ENCODE measurements at regions not wholly inside any gene's neighbourhood (a gene's known extent, or its start where the extent isn't known, plus 50 kb on each side); places are given as distances from the start of the nearest gene placed in this dataset.

DNA sequence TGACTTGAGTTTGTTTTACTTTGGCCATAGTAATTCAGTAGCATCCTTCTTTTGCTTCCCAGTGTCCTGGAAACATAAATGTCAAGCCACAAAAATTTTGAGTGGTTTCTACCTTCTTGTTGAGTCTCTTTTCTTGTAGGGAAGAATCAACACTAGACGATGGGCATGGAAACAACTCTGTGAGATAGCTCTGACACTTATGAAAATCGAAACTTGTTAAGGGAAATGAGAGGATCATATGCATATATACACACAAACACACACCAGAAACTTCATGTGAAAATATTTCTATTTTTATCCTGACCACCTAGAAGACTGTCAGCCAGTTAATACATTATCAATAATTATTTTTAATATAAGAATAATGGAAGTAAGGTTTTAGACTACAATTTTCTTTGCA is 1247.3 kb upstream of the FLRT2 start:
- POLR2A ChIA-PET: no interaction called here
- Histone ChIP-seq H3K9me3 (ENCODE audit: control insufficient read depth, insufficient read depth, low read depth, low read length) (no peaks in the 10 kb centered on the region), H3K36me3 (ENCODE audit: control insufficient read depth in 2 of 2, insufficient read depth in 1 of 2, low read length in 2 of 2) (no peaks in the 10 kb centered on the region), H3K4me3 (ENCODE audit: low read depth, low read length) (no peak overlapping the region), H3K27ac (ENCODE audit: extremely low read depth, low read depth, low read length) (no peak overlapping the region), H3K4me1 (ENCODE audit: control insufficient read depth, insufficient read depth, low read length) (no peaks in the 10 kb centered on the region)
- TF ChIP-seq, protein P1, sequence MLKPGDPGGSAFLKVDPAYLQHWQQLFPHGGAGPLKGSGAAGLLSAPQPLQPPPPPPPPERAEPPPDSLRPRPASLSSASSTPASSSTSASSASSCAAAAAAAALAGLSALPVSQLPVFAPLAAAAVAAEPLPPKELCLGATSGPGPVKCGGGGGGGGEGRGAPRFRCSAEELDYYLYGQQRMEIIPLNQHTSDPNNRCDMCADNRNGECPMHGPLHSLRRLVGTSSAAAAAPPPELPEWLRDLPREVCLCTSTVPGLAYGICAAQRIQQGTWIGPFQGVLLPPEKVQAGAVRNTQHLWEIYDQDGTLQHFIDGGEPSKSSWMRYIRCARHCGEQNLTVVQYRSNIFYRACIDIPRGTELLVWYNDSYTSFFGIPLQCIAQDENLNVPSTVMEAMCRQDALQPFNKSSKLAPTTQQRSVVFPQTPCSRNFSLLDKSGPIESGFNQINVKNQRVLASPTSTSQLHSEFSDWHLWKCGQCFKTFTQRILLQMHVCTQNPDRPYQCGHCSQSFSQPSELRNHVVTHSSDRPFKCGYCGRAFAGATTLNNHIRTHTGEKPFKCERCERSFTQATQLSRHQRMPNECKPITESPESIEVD (tag by site-specific recombination; IDR thresholded peaks at IDR 0.05): no peak
- TF ChIP-seq MYNN (tag by site-specific recombination; IDR thresholded peaks at IDR 0.05; ENCODE audit: borderline replicate concordance): no peak
- TF ChIP-seq, protein P2, sequence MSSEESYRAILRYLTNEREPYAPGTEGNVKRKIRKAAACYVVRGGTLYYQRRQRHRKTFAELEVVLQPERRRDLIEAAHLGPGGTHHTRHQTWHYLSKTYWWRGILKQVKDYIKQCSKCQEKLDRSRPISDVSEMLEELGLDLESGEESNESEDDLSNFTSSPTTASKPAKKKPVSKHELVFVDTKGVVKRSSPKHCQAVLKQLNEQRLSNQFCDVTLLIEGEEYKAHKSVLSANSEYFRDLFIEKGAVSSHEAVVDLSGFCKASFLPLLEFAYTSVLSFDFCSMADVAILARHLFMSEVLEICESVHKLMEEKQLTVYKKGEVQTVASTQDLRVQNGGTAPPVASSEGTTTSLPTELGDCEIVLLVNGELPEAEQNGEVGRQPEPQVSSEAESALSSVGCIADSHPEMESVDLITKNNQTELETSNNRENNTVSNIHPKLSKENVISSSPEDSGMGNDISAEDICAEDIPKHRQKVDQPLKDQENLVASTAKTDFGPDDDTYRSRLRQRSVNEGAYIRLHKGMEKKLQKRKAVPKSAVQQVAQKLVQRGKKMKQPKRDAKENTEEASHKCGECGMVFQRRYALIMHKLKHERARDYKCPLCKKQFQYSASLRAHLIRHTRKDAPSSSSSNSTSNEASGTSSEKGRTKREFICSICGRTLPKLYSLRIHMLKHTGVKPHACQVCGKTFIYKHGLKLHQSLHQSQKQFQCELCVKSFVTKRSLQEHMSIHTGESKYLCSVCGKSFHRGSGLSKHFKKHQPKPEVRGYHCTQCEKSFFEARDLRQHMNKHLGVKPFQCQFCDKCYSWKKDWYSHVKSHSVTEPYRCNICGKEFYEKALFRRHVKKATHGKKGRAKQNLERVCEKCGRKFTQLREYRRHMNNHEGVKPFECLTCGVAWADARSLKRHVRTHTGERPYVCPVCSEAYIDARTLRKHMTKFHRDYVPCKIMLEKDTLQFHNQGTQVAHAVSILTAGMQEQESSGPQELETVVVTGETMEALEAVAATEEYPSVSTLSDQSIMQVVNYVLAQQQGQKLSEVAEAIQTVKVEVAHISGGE (tag by site-specific recombination; conservative IDR thresholded peaks at IDR 0.05; ENCODE audit: low read depth): no peak
- TF ChIP-seq, protein P3, sequence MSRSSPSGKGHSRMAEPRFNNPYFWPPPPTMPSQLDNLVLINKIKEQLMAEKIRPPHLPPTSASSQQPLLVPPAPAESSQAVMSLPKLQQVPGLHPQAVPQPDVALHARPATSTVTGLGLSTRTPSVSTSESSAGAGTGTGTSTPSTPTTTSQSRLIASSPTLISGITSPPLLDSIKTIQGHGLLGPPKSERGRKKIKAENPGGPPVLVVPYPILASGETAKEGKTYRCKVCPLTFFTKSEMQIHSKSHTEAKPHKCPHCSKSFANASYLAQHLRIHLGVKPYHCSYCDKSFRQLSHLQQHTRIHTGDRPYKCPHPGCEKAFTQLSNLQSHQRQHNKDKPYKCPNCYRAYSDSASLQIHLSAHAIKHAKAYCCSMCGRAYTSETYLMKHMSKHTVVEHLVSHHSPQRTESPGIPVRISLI (tag by site-specific recombination; IDR thresholded peaks at IDR 0.05): no peak
- no peak for TF ChIP-seq ZNF114 (tag by site-specific recombination; IDR thresholded peaks at IDR 0.05)
- no peak for TF ChIP-seq ZFP3 (tag by site-specific recombination; IDR thresholded peaks at IDR 0.05; ENCODE audit: low read depth)
- no peak for TF ChIP-seq ZNF768 (tag by site-specific recombination; IDR thresholded peaks at IDR 0.05)
- TF ChIP-seq ZNF791 (tag by site-specific recombination; IDR thresholded peaks at IDR 0.05): no peak
- no peak for TF ChIP-seq ZNF843 (tag by site-specific recombination; IDR thresholded peaks at IDR 0.05)
- TF ChIP-seq, protein P4, sequence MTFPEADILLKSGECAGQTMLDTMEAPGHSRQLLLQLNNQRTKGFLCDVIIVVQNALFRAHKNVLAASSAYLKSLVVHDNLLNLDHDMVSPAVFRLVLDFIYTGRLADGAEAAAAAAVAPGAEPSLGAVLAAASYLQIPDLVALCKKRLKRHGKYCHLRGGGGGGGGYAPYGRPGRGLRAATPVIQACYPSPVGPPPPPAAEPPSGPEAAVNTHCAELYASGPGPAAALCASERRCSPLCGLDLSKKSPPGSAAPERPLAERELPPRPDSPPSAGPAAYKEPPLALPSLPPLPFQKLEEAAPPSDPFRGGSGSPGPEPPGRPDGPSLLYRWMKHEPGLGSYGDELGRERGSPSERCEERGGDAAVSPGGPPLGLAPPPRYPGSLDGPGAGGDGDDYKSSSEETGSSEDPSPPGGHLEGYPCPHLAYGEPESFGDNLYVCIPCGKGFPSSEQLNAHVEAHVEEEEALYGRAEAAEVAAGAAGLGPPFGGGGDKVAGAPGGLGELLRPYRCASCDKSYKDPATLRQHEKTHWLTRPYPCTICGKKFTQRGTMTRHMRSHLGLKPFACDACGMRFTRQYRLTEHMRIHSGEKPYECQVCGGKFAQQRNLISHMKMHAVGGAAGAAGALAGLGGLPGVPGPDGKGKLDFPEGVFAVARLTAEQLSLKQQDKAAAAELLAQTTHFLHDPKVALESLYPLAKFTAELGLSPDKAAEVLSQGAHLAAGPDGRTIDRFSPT (tag by site-specific recombination; IDR thresholded peaks at IDR 0.05): no peak
- CTCF ChIA-PET: no interaction called here

DNA sequence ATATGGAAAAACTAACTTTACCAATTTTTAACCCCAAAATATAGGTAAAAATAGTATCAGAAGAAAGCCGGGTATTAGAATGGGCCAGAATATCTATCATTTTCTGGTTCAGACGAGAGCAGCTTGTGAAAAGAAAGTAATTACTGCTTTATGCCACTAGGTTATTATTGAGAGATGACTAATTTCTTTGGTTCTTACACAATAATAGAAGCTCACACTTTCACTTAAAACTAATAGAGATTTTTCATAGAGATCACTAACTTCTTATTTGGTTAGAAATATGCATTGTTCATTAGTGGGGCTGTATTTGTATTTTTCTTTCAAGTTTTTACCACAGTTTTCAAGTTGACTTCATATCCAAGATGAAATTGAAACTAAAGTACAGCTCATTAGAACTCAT is 1241.2 kb upstream of the FLRT2 start:
- H3K4me1 ChIP-seq (ENCODE audit: control insufficient read depth, insufficient read depth, low read length): no peaks in the 10 kb centered on the region
- H3K9me3 ChIP-seq (ENCODE audit: control insufficient read depth, insufficient read depth, low read depth, low read length): no peaks in the 10 kb centered on the region
- TF ChIP-seq, protein P5, sequence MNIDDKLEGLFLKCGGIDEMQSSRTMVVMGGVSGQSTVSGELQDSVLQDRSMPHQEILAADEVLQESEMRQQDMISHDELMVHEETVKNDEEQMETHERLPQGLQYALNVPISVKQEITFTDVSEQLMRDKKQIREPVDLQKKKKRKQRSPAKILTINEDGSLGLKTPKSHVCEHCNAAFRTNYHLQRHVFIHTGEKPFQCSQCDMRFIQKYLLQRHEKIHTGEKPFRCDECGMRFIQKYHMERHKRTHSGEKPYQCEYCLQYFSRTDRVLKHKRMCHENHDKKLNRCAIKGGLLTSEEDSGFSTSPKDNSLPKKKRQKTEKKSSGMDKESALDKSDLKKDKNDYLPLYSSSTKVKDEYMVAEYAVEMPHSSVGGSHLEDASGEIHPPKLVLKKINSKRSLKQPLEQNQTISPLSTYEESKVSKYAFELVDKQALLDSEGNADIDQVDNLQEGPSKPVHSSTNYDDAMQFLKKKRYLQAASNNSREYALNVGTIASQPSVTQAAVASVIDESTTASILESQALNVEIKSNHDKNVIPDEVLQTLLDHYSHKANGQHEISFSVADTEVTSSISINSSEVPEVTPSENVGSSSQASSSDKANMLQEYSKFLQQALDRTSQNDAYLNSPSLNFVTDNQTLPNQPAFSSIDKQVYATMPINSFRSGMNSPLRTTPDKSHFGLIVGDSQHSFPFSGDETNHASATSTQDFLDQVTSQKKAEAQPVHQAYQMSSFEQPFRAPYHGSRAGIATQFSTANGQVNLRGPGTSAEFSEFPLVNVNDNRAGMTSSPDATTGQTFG (tag by site-specific recombination; IDR thresholded peaks at IDR 0.05; ENCODE audit: borderline replicate concordance): no peak
- no peak for TF ChIP-seq ZNF274 (IDR thresholded peaks at IDR 0.05; ENCODE audit: low read length)
- no peak for TF ChIP-seq ZNF274 (tag by site-specific recombination; IDR thresholded peaks at IDR 0.05; ENCODE audit: borderline replicate concordance)
- H3K27ac ChIP-seq (ENCODE audit: extremely low read depth, low read depth, low read length): no peak overlapping the region
- ChIA-PET POLR2A (no interaction called here), CTCF (interaction anchor here (0.5 kb wide), 1 partner anchor 1245 kb away, joined by 6 read pairs; no protein-coding TSS in a partner anchor)
- H3K4me3 ChIP-seq (ENCODE audit: low read depth, low read length): no peak overlapping the region
- H3K36me3 ChIP-seq (ENCODE audit: control insufficient read depth in 2 of 2, insufficient read depth in 1 of 2, low read length in 2 of 2): no peaks in the 10 kb centered on the region
